H9 (cell line): ENCODE measurements at regions not wholly inside any gene's neighbourhood (a gene's known extent, or its start where the extent isn't known, plus 50 kb on each side); places are given as distances from the start of the nearest gene placed in this dataset.

Source experiments
- DNase-seq: peaks from one replicate; pipeline ENCODE4 v3.0.0-alpha.2; 2017
- H2AFZ ChIP-seq: one replicate; pipeline ENCODE4 v1.6.1; 2013; ENCODE audit warnings: mild to moderate bottlenecking, low read length, control low read depth, moderate library complexity
- H2AK5ac ChIP-seq: 2 replicates; pipeline ENCODE4 v1.6.1; 2013; ENCODE audit warnings: low read length, control low read depth, mixed read lengths; ENCODE audit not compliant: insufficient read length
- H2BK120ac ChIP-seq: one replicate; pipeline ENCODE4 v1.6.1; 2013; ENCODE audit warnings: low read depth, mild to moderate bottlenecking, low read length, control low read depth, inconsistent platforms; ENCODE audit not compliant: poor library complexity, severe bottlenecking
- H2BK12ac ChIP-seq: 2 replicates; pipeline ENCODE4 v1.6.1; 2013; ENCODE audit warnings: low read length, control low read depth, mixed read lengths, low read depth; ENCODE audit not compliant: insufficient read length
- H2BK15ac ChIP-seq: 2 replicates; pipeline ENCODE4 v1.6.1; 2013; ENCODE audit warnings: low read depth, low read length, control low read depth
- H2BK20ac ChIP-seq: one replicate; pipeline ENCODE4 v1.6.1; 2013; ENCODE audit warnings: low read depth, mild to moderate bottlenecking, low read length, control low read depth, inconsistent platforms; ENCODE audit not compliant: poor library complexity, severe bottlenecking
- H2BK5ac ChIP-seq: 2 replicates; pipeline ENCODE4 v1.6.1; 2013; ENCODE audit warnings: low read length, control low read depth, mixed read lengths; ENCODE audit not compliant: insufficient read length
- H3K14ac ChIP-seq: 2 replicates; pipeline ENCODE4 v1.6.1; 2013; ENCODE audit warnings: low read length, control low read depth; ENCODE audit not compliant: insufficient read depth
- H3K18ac ChIP-seq: 2 replicates; pipeline ENCODE4 v1.6.1; 2013; ENCODE audit warnings: low read depth, mild to moderate bottlenecking, mixed read lengths, low read length, control low read depth; ENCODE audit not compliant: insufficient read length
- H3K23ac ChIP-seq: 2 replicates; pipeline ENCODE4 v1.6.1; 2013; ENCODE audit warnings: low read length, control low read depth, mixed read lengths, low read depth; ENCODE audit not compliant: insufficient read length
- H3K23me2 ChIP-seq: 2 replicates; pipeline ENCODE4 v1.6.1; 2013; ENCODE audit warnings: low read depth, mild to moderate bottlenecking, mixed read lengths, low read length, control low read depth; ENCODE audit not compliant: insufficient read length, poor library complexity, severe bottlenecking
- H3K27ac ChIP-seq: 2 replicates; pipeline ENCODE4 v1.5.1; 2013; ENCODE audit warnings: low read length, control low read depth, mixed read lengths, low read depth; ENCODE audit not compliant: insufficient read length
- H3K27me3 ChIP-seq: 2 replicates; pipeline ENCODE4 v1.6.1; 2013; ENCODE audit warnings: low read length, control low read depth, inconsistent platforms; ENCODE audit not compliant: insufficient read depth
- H3K4ac ChIP-seq: 2 replicates; pipeline ENCODE4 v1.6.1; 2013; ENCODE audit warnings: low read depth, mild to moderate bottlenecking, control low read depth, inconsistent platforms, low read length, moderate library complexity
- H3K4me1 ChIP-seq: 2 replicates; pipeline ENCODE4 v1.6.1; 2013; ENCODE audit warnings: low read length, control low read depth, inconsistent platforms; ENCODE audit not compliant: insufficient read depth
- H3K4me2 ChIP-seq: 2 replicates; pipeline ENCODE4 v1.6.1; 2013; ENCODE audit warnings: low read length, control low read depth, mixed read lengths; ENCODE audit not compliant: insufficient read length, insufficient read depth
- H3K56ac ChIP-seq: 2 replicates; pipeline ENCODE4 v1.6.1; 2013; ENCODE audit warnings: low read depth, mild to moderate bottlenecking, mixed read lengths, low read length, control low read depth; ENCODE audit not compliant: insufficient read length
- H3K79me1 ChIP-seq: 2 replicates; pipeline ENCODE4 v1.6.1; 2013; ENCODE audit warnings: low read depth, mild to moderate bottlenecking, moderate library complexity, low read length, control low read depth, inconsistent platforms; ENCODE audit not compliant: insufficient read depth, poor library complexity, severe bottlenecking
- H3K79me2 ChIP-seq: 2 replicates; pipeline ENCODE4 v1.6.1; 2013; ENCODE audit warnings: low read length, control low read depth, inconsistent platforms; ENCODE audit not compliant: insufficient read depth
- H3K9ac ChIP-seq: 2 replicates; pipeline ENCODE4 v1.6.1; 2013; ENCODE audit warnings: low read length, control low read depth, mixed read lengths; ENCODE audit not compliant: insufficient read length; ENCODE audit errors: extremely low read depth
- H3K9me3 ChIP-seq: one replicate; pipeline ENCODE4 v1.6.1; 2013; ENCODE audit warnings: low read depth, low read length, inconsistent platforms; ENCODE audit not compliant: control insufficient read depth
- H3T11ph ChIP-seq: one replicate; pipeline ENCODE4 v1.6.1; 2013; ENCODE audit warnings: mild to moderate bottlenecking, low read length, control low read depth, inconsistent platforms
- H4K20me1 ChIP-seq: one replicate; pipeline ENCODE4 v1.6.1; 2013; ENCODE audit not compliant: control insufficient read depth, insufficient read length, insufficient read depth
- H4K5ac ChIP-seq: 2 replicates; pipeline ENCODE4 v1.6.1; 2013; ENCODE audit warnings: low read depth, mild to moderate bottlenecking, mixed read lengths, low read length, control low read depth; ENCODE audit not compliant: insufficient read length
- H4K8ac ChIP-seq: replicated peaks from 2 replicates; pipeline ENCODE4 v1.6.1; 2013; ENCODE audit warnings: low read length, control low read depth, mixed read lengths, low read depth; ENCODE audit not compliant: insufficient read length
- H4K91ac ChIP-seq: 2 replicates; pipeline ENCODE4 v1.6.1; 2013; ENCODE audit warnings: low read depth, mild to moderate bottlenecking, moderate library complexity, mixed read lengths, low read length, control low read depth; ENCODE audit not compliant: insufficient read length
- H3K27ac Mint-ChIP-seq, 3 experiments: 2 replicates in 2 of 3; 3 replicates in 1 of 3; pipeline ENCODE4 v1.8.0; 2020 to 2021; ENCODE audit warnings: mixed read lengths in 3 of 3, mild to moderate bottlenecking in 1 of 3, moderate library complexity in 1 of 3
- H3K27me3 Mint-ChIP-seq: 2 replicates; pipeline ENCODE4 v1.8.0; 2021; ENCODE audit warnings: low read depth, mild to moderate bottlenecking, moderate library complexity, mixed read lengths
- H3K36me3 Mint-ChIP-seq, 3 experiments: 2 replicates in 2 of 3; 3 replicates in 1 of 3; pipeline ENCODE4 v1.8.0; 2020 to 2021; ENCODE audit warnings: low read depth in 3 of 3, mixed read lengths in 3 of 3; ENCODE audit not compliant: insufficient read depth in 1 of 3
- H3K4me1 Mint-ChIP-seq, 2 experiments: 2 replicates each; pipeline ENCODE4 v1.8.0; 2020; ENCODE audit warnings: mixed read lengths in 2 of 2
- H3K4me3 Mint-ChIP-seq, 2 experiments: 2 replicates in 1 of 2; 3 replicates in 1 of 2; pipeline ENCODE4 v1.8.0; 2020 to 2021; ENCODE audit warnings: mild to moderate bottlenecking in 2 of 2, mixed read lengths in 2 of 2, moderate library complexity in 1 of 2
- H3K9me3 Mint-ChIP-seq, 2 experiments: 2 replicates in 1 of 2; 3 replicates in 1 of 2; pipeline ENCODE4 v1.8.0; 2020; ENCODE audit warnings: mild to moderate bottlenecking in 2 of 2, mixed read lengths in 2 of 2, moderate library complexity in 1 of 2
- WGBS: extraction: QIAGEN DNeasy Blood & Tissue Kit; methylation state at CpG from one replicate; pipeline ENCODE4 v1.1.7; 2013; ENCODE audit warnings: missing lambda C conversion rate, low lambda C conversion rate, mixed read lengths; ENCODE audit not compliant: insufficient read length; ENCODE audit errors: extremely low coverage; 5-methylcytosine and 5-hydroxymethylcytosine counted together
- TF ChIP-seq, protein P1 (sequence below): fragments of 200-600 bp; sonication (generic); conservative IDR thresholded peaks from 3 replicates; pipeline ENCODE4 v1.8.0; 2021; ENCODE audit warnings: antibody characterized with exemption, mild to moderate bottlenecking

DNA sequence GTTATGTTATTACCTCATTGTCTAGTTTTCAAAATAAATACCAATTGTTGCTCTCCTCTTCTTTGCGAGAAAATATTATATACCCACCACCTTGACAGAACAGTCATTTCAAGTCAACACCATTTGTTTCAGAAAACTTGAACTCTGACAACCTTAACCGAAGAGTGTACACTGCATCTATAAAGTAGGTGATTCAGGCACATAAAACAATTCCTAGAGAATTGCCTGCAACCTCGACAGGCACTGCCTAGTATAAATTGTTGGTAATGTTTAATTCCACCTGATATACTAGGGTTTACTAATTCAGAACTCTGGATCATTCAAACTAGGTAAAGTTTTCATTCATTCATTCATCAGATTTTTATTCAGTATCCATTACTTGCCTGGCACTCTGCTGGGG lies 121.8 kb downstream of the AKAIN1 start:
- H3T11ph ChIP-seq, result no peak overlapping the region
- no peak overlapping the region for H4K91ac ChIP-seq
- no peak overlapping the region for H3K9ac ChIP-seq
- H3K56ac ChIP-seq, result no peak overlapping the region
- H3K4me3 Mint-ChIP-seq, result no peak overlapping the region
- H3K27me3 Mint-ChIP-seq, result no peaks in the 10 kb centered on the region
- DNase-seq, result no peak
- H3K4me1 Mint-ChIP-seq, result 0 out of 4 replicates have a peak, but pooled peaks cover 2 to 4% of the 10 kb centered on the region in 2 experiments
- no peaks in the 10 kb centered on the region for H3K79me2 ChIP-seq
- no peak overlapping the region for H3K23ac ChIP-seq
- H2AFZ ChIP-seq, result no peak overlapping the region
- H2BK20ac ChIP-seq, result no peak overlapping the region
- H3K36me3 Mint-ChIP-seq, result no peaks in the 10 kb centered on the region
- no peak overlapping the region for H2AK5ac ChIP-seq
- H3K18ac ChIP-seq, result no peak overlapping the region
- no peaks in the 10 kb centered on the region; a peak in 1 of 5 replicates for H3K9me3 Mint-ChIP-seq
- no peak overlapping the region for H3K14ac ChIP-seq
- H3K27ac ChIP-seq, result no peak overlapping the region
- no peaks in the 10 kb centered on the region for H3K9me3 ChIP-seq
- no peaks in the 10 kb centered on the region for H3K23me2 ChIP-seq
- H4K8ac ChIP-seq, result no peak overlapping the region
- no peaks in the 10 kb centered on the region for H4K20me1 ChIP-seq
- H2BK12ac ChIP-seq, result no peak overlapping the region
- H2BK15ac ChIP-seq, result no peak overlapping the region
- no peak overlapping the region for H2BK120ac ChIP-seq
- no peaks in the 10 kb centered on the region for H3K27me3 ChIP-seq
- H3K4ac ChIP-seq, result no peak overlapping the region
- TF ChIP-seq, protein P1, sequence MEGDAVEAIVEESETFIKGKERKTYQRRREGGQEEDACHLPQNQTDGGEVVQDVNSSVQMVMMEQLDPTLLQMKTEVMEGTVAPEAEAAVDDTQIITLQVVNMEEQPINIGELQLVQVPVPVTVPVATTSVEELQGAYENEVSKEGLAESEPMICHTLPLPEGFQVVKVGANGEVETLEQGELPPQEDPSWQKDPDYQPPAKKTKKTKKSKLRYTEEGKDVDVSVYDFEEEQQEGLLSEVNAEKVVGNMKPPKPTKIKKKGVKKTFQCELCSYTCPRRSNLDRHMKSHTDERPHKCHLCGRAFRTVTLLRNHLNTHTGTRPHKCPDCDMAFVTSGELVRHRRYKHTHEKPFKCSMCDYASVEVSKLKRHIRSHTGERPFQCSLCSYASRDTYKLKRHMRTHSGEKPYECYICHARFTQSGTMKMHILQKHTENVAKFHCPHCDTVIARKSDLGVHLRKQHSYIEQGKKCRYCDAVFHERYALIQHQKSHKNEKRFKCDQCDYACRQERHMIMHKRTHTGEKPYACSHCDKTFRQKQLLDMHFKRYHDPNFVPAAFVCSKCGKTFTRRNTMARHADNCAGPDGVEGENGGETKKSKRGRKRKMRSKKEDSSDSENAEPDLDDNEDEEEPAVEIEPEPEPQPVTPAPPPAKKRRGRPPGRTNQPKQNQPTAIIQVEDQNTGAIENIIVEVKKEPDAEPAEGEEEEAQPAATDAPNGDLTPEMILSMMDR, result no peak
- WGBS, result no CpG with 5 or more reads among the region's 3 CpGs
- H4K5ac ChIP-seq, result no peak overlapping the region
- no peak overlapping the region for H3K4me2 ChIP-seq
- H3K27ac Mint-ChIP-seq, result no peak overlapping the region
- H3K4me1 ChIP-seq, result no peaks in the 10 kb centered on the region
- H2BK5ac ChIP-seq, result no peak overlapping the region
- no peaks in the 10 kb centered on the region for H3K79me1 ChIP-seq
